ENCODE measurements at regions not wholly inside any gene's neighbourhood (a gene's known extent, or its start where the extent isn't known, plus 50 kb on each side); places are given as distances from the start of the nearest gene placed in this dataset.

DNA sequence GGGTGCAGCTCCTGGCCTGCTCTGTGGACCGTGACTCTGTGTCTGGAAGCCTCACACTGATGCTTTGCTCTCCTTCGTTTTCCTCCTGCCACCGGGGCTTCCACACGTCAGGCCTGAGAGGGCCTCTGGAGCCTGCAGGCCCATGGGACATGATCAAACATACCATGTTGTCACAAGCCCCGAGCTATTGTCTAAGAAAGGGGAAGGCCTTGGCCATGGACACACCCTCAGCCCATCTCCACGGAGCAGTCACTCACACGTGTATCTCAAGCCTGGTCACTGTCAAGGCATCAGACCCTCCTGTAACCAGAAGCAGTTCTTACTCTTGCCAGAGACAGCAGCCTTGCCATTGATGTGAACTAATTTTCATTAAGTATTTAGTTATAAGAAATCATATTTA, 814.1 kb upstream of the SALL3 start:
- no peak for DNase-seq

DNA sequence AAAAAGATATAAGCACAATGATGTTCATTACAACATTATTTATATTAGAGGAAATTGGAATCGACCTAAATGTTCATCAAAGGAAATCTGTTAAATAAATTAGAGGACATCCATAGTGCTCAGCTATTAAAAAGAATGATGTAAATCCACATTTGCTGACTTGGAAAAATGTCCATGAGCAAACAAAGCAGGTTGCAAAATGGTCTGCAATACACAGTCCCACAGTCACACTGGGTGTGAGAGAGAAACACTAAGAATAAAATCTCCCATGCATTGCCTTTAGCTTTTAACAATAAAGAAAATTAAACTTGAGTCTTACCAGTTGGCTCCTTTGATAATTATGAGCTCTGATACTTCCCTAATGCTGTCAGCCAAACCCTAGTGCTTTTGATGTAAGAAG, 811.1 kb upstream of the SALL3 start:
- DNase-seq: no peak

GRCh38 chr18:78169174-78169864, 810.3 kb upstream of the SALL3 start:
- no peak for DNase-seq

DNA sequence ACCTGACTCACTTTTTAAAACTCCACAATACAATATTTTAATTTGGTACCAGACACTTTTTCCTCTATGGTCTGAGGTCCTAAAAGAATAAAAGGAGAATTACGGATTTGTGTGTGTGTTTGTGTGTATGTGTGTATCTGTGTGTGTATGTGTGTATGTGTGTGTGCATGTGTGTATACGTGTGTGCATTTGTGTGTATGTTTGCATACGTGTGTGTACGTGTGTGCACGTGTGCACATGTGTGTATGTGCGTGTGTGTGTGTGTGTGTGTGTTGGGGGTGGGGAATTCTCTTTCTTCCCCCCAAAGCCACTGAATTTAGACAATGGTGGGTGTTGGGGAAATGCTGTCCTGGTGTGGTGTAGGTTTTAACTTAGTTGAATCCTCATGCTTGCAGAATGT, 807.7 kb upstream of the SALL3 start:
- no peak for DNase-seq

- no peak for DNase-seq
Observed at GRCh38 chr18:78174737-78175136, 804.9 kb upstream of the SALL3 start.

- no peak for DNase-seq
Observed at GRCh38 chr18:78178812-78179211, 800.8 kb upstream of the SALL3 start.

DNA sequence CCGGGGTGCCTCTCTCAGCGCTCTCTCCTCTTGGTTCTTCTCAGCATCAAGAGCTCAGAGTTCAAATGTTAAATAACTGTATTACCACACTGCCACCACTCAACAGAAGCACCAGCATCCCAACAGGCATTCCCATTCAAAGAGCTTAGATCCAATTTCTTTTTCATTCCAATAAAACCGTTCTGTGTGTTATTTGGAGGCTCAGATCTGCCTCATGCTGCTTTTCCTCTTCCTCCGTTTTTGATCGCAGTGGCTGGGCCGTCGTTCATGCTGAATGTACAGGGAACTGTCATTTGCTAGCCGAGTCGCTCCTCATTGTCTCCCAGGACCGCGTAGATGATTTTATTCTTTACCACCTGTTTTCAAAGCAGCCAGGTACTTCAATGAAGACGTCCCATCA, 798.9 kb upstream of the SALL3 start:
- no peak for DNase-seq

DNA sequence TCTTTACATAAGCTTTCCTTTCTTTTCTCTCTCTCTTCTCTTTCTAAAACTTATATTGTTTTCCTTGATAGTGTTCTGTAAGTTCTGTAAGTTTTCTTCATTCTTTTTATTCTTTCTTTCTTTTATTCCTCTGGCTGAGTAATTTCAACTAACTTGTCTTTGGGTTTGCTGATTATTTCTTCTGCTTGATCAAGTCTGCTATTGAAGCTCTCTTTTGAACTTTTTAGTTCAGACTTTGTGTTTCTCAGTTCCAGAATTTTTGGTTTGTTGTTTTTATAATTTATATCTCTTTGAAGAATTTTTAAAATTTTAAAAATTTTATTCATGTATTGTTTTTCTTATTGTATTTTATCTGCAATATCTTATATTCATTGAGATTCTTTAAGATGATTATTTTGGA, 795.8 kb upstream of the SALL3 start:
- DNase-seq: no peak

GRCh38 chr18:78191276-78191675, 788.3 kb upstream of the SALL3 start:
- DNase-seq: no peak

- no peak for DNase-seq
Observed at GRCh38 chr18:78192054-78192453, 787.6 kb upstream of the SALL3 start.

DNA sequence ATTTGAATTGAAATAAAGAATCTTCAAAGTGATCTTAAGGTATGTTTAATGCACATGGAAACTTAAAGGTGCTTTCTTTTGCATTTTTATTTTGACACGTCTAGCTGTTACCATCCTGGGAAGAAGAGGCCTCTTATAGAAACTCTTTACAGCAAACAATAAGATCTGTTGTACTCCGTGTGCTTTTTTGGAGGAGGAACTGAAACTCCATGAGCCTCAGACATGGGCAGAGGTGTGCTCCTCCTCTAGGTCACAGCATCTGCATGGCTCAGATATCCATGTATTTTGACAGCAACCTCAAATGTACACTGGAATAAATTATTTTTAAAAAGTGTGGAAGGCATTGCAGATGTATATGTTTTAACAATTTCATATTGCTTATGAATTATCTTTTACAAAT, 783.3 kb upstream of the SALL3 start:
- DNase-seq: no peak

GRCh38 chr18:78199002-78199401, 780.6 kb upstream of the SALL3 start:
- no peak for DNase-seq

GRCh38 chr18:78199611-78200010, 780.0 kb upstream of the SALL3 start:
- no peak for DNase-seq

DNA sequence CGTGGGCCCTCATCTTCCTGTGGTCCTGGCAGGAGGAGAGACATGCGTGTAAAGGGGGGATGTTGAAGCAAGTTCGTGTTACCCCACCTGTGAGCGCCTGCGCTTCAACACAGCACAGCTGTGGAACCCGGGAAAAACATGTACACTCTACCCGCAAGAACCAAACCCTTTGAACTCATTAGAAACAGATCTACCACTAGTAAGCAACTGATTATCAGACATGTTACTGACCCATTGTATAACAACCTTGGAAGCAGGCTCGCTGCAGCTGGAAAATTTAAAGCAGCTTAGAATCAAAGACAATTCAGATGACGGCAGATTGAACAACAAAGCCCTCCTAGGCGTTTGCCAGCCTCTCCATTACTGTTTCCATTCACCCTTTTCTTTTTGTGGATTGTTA, 771.7 kb upstream of the SALL3 start:
- no peak for DNase-seq

DNA sequence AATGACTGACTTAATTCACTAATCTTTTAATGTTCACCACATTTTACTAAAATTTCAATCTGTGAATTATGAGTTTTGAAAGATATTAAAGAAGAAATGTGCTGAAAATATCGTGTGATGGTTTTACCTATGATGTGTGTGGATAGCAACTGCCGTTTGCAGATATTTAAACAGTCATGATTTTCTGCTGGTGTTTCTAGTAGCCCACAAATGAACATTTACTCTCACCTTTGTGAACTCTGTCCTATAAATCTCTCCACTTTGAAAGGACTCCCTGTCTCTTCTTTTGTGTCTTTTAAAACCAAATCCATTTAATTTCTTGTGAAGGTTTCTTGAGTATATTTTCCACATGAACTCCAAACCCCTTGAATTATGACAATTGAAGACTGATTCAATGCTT, 771.2 kb upstream of the SALL3 start:
- no peak for DNase-seq

DNA sequence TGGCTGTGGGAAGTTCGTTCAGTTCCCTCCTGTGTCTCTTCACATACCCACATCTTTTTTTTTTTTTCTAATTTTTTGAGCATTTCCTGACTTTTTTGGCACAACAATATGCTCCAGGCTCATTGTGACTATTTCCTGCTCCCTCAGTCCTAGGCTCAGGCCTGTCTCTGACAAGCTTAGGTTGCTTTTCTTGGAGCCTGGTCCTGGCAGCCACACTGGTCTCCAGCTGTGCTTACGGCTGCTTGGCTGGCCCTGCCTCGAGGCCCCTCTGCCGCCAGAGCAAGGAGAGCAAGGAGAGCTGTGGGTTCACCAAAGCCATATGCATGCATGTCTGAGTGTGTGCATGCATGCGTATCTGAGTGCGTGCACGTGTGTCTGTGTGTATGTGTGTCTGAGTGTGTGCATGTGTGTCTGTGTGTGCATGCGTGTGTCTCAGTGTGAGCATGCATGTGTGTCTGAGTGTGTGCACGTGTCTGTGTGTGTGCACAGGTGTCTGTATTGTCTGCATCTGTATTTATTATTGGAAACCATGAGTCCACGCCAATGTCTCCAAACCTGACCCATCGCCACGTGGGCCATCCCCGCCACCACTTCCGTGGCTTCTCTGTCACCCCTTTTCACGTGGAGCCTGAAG, 766.1 kb upstream of the SALL3 start:
- DNase-seq: no peak

- no peak for DNase-seq
Observed at GRCh38 chr18:78221496-78221895, 758.1 kb upstream of the SALL3 start.

DNA sequence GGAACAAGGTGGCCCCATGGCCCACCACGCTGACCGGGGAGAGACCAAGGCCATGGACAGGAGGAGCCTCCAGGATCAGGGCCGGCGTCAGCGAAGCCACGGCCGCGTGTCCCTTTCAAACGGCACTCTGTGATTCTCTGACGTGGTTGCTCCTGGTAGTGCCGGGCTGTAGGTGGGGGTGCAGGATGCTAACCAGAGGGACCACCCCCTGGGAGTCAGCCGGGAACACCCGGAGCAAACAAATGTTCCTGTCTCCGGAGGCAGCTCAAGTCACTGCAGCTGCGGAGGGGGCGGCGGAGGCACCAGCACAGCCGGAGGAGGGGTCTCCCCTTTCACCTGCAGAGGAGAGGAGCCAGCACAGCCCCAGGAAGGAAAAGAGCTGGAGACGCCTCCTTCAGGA, 750.6 kb upstream of the SALL3 start:
- DNase-seq: no peak

DNA sequence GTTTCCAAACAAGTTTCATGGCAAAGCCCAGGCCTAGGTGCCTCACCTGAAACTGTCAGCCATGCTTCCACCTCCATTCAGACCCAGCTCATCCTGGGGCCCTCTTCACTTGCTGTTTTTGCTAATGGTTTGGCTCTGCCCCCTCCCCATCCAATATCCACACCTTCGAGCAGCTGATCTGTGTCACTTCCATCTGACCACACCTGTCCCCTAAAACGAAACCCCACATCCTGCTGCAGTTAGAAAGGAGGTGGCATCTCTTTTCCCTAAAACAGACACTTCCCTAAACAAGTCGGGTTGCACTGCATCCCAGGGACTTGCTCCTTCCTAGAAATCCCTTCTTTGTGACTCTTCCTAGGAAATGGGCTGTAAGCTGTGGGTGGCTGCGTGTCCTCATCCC, 748.7 kb upstream of the SALL3 start:
- no peak for DNase-seq

DNA sequence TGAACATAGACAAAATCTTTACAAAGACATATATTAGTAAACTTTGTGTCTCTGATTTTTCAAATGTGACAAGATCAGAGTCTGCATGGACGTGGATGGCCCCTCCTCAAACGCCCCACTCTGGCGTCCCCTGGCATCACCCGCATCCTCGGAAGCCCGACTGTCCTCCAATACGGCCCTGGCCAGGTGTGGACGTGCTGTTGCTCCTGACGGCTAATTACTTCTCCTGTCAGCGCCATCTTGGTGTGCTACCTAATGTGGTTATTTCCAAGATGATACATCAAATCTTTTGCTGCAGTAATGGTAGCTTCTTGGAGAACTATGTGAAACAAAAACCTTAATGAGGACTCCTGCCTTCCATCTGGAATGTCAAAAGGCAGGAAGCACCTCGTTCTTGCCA, 747.4 kb upstream of the SALL3 start:
- DNase-seq: no peak

GRCh38 chr18:78237864-78238263, 741.8 kb upstream of the SALL3 start:
- no peak for DNase-seq

- DNase-seq: no peak
Observed at GRCh38 chr18:78238404-78239089, 741.1 kb upstream of the SALL3 start.

- DNase-seq: no peak
Observed at GRCh38 chr18:78239090-78239457, 740.5 kb upstream of the SALL3 start.

DNA sequence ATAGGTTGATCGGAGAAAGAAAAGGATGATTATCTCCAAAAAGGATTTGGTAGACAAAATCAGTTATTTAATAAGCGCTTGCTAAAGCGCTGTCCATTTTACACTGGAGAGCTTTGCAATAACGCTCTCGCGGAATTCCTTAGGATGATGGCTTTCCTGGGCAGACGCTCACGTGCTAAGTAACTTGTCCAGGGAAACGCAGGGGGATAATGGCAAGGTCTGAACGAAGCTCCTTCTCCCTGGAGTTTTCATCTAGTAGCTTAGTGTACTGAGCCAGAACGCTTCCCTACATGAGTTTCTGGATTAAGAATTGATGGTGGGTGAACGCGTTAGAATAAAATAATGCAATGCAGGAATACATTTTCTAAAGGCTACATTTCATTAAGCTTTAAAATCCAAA, 739.5 kb upstream of the SALL3 start:
- DNase-seq: no peak
